GM12873 (cell line): ENCODE measurements at regions not wholly inside any gene's neighbourhood (a gene's known extent, or its start where the extent isn't known, plus 50 kb on each side); places are given as distances from the start of the nearest gene placed in this dataset.

ENCODE experiments used
- CTCF ChIP-seq: IDR thresholded peaks from 2 replicates; pipeline ENCODE4 v1.5.1; 2012; ENCODE audit warnings: low read depth, mild to moderate bottlenecking, moderate library complexity, low read length, control low read depth; ENCODE audit not compliant: insufficient read depth; ENCODE audit errors: missing control alignments

GRCh38 chr19:30625947-30626625 is 253.9 kb downstream of the ZNF536 start:
- no peak for TF ChIP-seq CTCF

- TF ChIP-seq CTCF: no peak
Observed at GRCh38 chr19:30622276-30622675, 250.1 kb downstream of the ZNF536 start.

- no peak for TF ChIP-seq CTCF
Observed at GRCh38 chr19:30621326-30621920, 249.2 kb downstream of the ZNF536 start.

- TF ChIP-seq CTCF: no peak
Observed at GRCh38 chr19:30620354-30620753, 248.2 kb downstream of the ZNF536 start.

GRCh38 chr19:30609656-30610270 is 237.6 kb downstream of the ZNF536 start:
- TF ChIP-seq CTCF: no peak

- no peak for TF ChIP-seq CTCF
Observed at GRCh38 chr19:30608471-30608870, 236.3 kb downstream of the ZNF536 start.
